Common myeloid progenitor, CD34-positive (primary cell): ENCODE measurements at regions not wholly inside any gene's neighbourhood (a gene's known extent, or its start where the extent isn't known, plus 50 kb on each side); places are given as distances from the start of the nearest gene placed in this dataset.
A peak's percentile ranks its signal among the peaks of the same experiment; 100 is the strongest.

Experiments used
- CTCF ChIA-PET: fragments of 350-600 bp; sonication (Branson Sonifier 250); formaldehyde crosslinking; loops from one replicate; lab custom pipeline; 2021; ENCODE audit warnings: antibody characterized with exemption; lab: Charles Lee
- POLR2A ChIA-PET: fragments of 350-600 bp; sonication (Branson Sonifier 250); formaldehyde crosslinking; loops from one replicate; lab custom pipeline; 2021; ENCODE audit warnings: antibody characterized with exemption; lab: Charles Lee
- DNase-seq, 3 donors: peaks; one replicate each; pipeline versions ENCODE4 v3.0.0 to v3.0.0-alpha.2; 2013
- H3K27ac ChIP-seq, 2 experiments: 1 replicate in 1 of 2; 2 replicates in 1 of 2; pipeline ENCODE4 v1.7.0; 2013; ENCODE audit warnings: inconsistent platforms in 2 of 2, low read length in 2 of 2, mild to moderate bottlenecking in 2 of 2, low read depth in 1 of 2, moderate library complexity in 1 of 2; ENCODE audit not compliant: severe bottlenecking in 2 of 2, insufficient read depth in 1 of 2, poor library complexity in 1 of 2
- H3K27me3 ChIP-seq, 5 experiments: replicated peaks in 2 of 5; 1 replicate in 3 of 5; 2 replicates in 2 of 5; pipeline versions ENCODE4 v1.6.1 to v1.7.0; 2013; ENCODE audit warnings: low read length in 4 of 5, mild to moderate bottlenecking in 2 of 5, moderate library complexity in 2 of 5, inconsistent platforms in 1 of 5; ENCODE audit not compliant: insufficient read depth in 5 of 5, control insufficient read depth in 4 of 5
- H3K36me3 ChIP-seq, 4 experiments: 1 replicate in 2 of 4; 2 replicates in 2 of 4; pipeline versions ENCODE4 v1.6.1 to v1.7.0; 2013; ENCODE audit warnings: low read length in 3 of 4, control low read depth in 1 of 4, mild to moderate bottlenecking in 1 of 4; ENCODE audit not compliant: control insufficient read depth in 4 of 4, insufficient read depth in 4 of 4
- H3K4me1 ChIP-seq, 4 experiments: 1 replicate in 3 of 4; 2 replicates in 1 of 4; pipeline versions ENCODE4 v1.6.1 to v1.7.1; 2013; ENCODE audit warnings: low read length in 3 of 4, mild to moderate bottlenecking in 3 of 4, control low read depth in 1 of 4, inconsistent platforms in 1 of 4, moderate library complexity in 1 of 4; ENCODE audit not compliant: control insufficient read depth in 4 of 4, insufficient read depth in 4 of 4; ENCODE audit errors: control extremely low read depth in 1 of 4
- H3K4me3 ChIP-seq, 7 experiments: 1 replicate in 4 of 7; 2 replicates in 3 of 7; pipeline versions ENCODE4 v1.5.1 to v1.7.0; 2013; ENCODE audit warnings: mild to moderate bottlenecking in 7 of 7, low read length in 6 of 7, moderate library complexity in 6 of 7, inconsistent platforms in 2 of 7, low read depth in 2 of 7, control low read depth in 1 of 7; ENCODE audit not compliant: insufficient read depth in 4 of 7, control insufficient read depth in 1 of 7; ENCODE audit errors: extremely low read depth in 1 of 7
- H3K9me3 ChIP-seq, 5 experiments: 1 replicate in 4 of 5; 2 replicates in 1 of 5; pipeline versions ENCODE4 v1.6.1 to v1.7.1; 2013; ENCODE audit warnings: low read length in 4 of 5, mild to moderate bottlenecking in 2 of 5, inconsistent platforms in 1 of 5, low read depth in 1 of 5, moderate library complexity in 1 of 5; ENCODE audit not compliant: control insufficient read depth in 4 of 5, insufficient read depth in 2 of 5; ENCODE audit errors: control extremely low read depth in 1 of 5
- WGBS: methylation state at CpG from one replicate; pipeline ENCODE4 v1.1.5; 2013; ENCODE audit not compliant: insufficient coverage; 5-methylcytosine and 5-hydroxymethylcytosine counted together

- ChIA-PET POLR2A (no interaction called here), CTCF (no interaction called here)
- Histone ChIP-seq H3K27me3 (no peaks in the 10 kb centered on the region), H3K4me1 (peaks cover 0 to 5% (median 1%) of the 10 kb centered on the region in 4 experiments), H3K27ac (no peak overlapping the region), H3K4me3 (no peak overlapping the region), H3K36me3 (no peaks in the 10 kb centered on the region), H3K9me3 (no peaks in the 10 kb centered on the region)
- 38% methylated on average over 3 of the region's 3 CpGs for WGBS
- peak in 2 of 3 donors; percentile 3 to 11 for DNase-seq
Measured at GRCh38 chr7:96430356-96430755, 108.5 kb upstream of the SLC25A13 start.

- POLR2A ChIA-PET, result no interaction called here
- H3K4me1 ChIP-seq, result peaks cover 0 to 5% (median 1%) of the 10 kb centered on the region in 4 experiments
- no peaks in the 10 kb centered on the region for H3K9me3 ChIP-seq
- no peaks in the 10 kb centered on the region for H3K36me3 ChIP-seq
- no peaks in the 10 kb centered on the region for H3K27me3 ChIP-seq
- H3K4me3 ChIP-seq, result no peak overlapping the region
- no peak overlapping the region for H3K27ac ChIP-seq
- no peak for DNase-seq
- WGBS, result no CpG with 5 or more reads among the region's 4 CpGs
- CTCF ChIA-PET, result interaction anchor here (0.9 to 1.4 kb wide), 2 partner anchors 12 to 20 kb away, joined by 3 to 5 read pairs; no protein-coding TSS in a partner anchor
Measured at GRCh38 chr7:96427143-96427542, 105.2 kb upstream of the SLC25A13 start.

- H3K27ac ChIP-seq, result no peak overlapping the region
- H3K36me3 ChIP-seq, result no peaks in the 10 kb centered on the region
- no peak for DNase-seq
- POLR2A ChIA-PET, result no interaction called here
- WGBS, result 100% methylated on average over 2 of the region's 2 CpGs
- peaks cover 0 to 5% (median 1%) of the 10 kb centered on the region in 4 experiments for H3K4me1 ChIP-seq
- H3K27me3 ChIP-seq, result no peaks in the 10 kb centered on the region
- CTCF ChIA-PET, result interaction anchor here (0.9 to 1.4 kb wide), 2 partner anchors 11 to 19 kb away, joined by 3 to 5 read pairs; no protein-coding TSS in a partner anchor
- no peaks in the 10 kb centered on the region for H3K9me3 ChIP-seq
- no peak overlapping the region for H3K4me3 ChIP-seq
Measured at GRCh38 chr7:96426685-96427084, 104.8 kb upstream of the SLC25A13 start.

GRCh38 chr7:96426027-96426426, 104.1 kb upstream of the SLC25A13 start:
- no peak for DNase-seq
- no peak overlapping the region for H3K4me3 ChIP-seq
- no peaks in the 10 kb centered on the region for H3K9me3 ChIP-seq
- CTCF ChIA-PET, result interaction anchor here (1.4 kb wide), 1 partner anchor 11 kb away, joined by 5 read pairs; no protein-coding TSS in a partner anchor
- WGBS, result 89% methylated on average over 2 of the region's 3 CpGs
- no peaks in the 10 kb centered on the region for H3K27me3 ChIP-seq
- POLR2A ChIA-PET, result no interaction called here
- H3K4me1 ChIP-seq, result peaks cover 0 to 5% (median 1%) of the 10 kb centered on the region in 4 experiments
- no peaks in the 10 kb centered on the region for H3K36me3 ChIP-seq
- H3K27ac ChIP-seq, result no peak overlapping the region

GRCh38 chr7:96424411-96424810, 102.5 kb upstream of the SLC25A13 start:
- POLR2A ChIA-PET, result interaction anchor here (0.6 kb wide), 1 partner anchor 227 kb away, joined by 7 read pairs; no protein-coding TSS in a partner anchor

GRCh38 chr7:96422388-96422787, 100.5 kb upstream of the SLC25A13 start:
- CTCF ChIA-PET, result no interaction called here
- DNase-seq, result no peak
- Histone ChIP-seq H3K4me3 (no peak overlapping the region), H3K9me3 (no peaks in the 10 kb centered on the region), H3K36me3 (no peaks in the 10 kb centered on the region), H3K4me1 (no peaks in the 10 kb centered on the region), H3K27me3 (peaks cover 0 to 1% (median 0%) of the 10 kb centered on the region in 5 experiments), H3K27ac (no peak overlapping the region)
- POLR2A ChIA-PET, result no interaction called here
- WGBS, result 100% methylated on average over 2 of the region's 2 CpGs

More at GRCh38 chr7:96424411-96424810, 102.5 kb upstream of the SLC25A13 start:
- no peak for DNase-seq
- H3K36me3 ChIP-seq, result no peaks in the 10 kb centered on the region
- no peak overlapping the region for H3K27ac ChIP-seq
- no peaks in the 10 kb centered on the region for H3K4me1 ChIP-seq
- CTCF ChIA-PET, result no interaction called here
- no peak overlapping the region for H3K4me3 ChIP-seq
- H3K9me3 ChIP-seq, result no peaks in the 10 kb centered on the region
- WGBS, result no CpG with 5 or more reads among the region's 1 CpG
- H3K27me3 ChIP-seq, result no peaks in the 10 kb centered on the region

- POLR2A ChIA-PET, result no interaction called here
- Histone ChIP-seq H3K27me3 (peaks cover 0 to 1% (median 0%) of the 10 kb centered on the region in 5 experiments), H3K36me3 (no peaks in the 10 kb centered on the region), H3K4me3 (no peak overlapping the region), H3K9me3 (no peaks in the 10 kb centered on the region), H3K4me1 (no peaks in the 10 kb centered on the region), H3K27ac (no peak overlapping the region)
- CTCF ChIA-PET, result no interaction called here
- DNase-seq, result no peak
- no CpG with 5 or more reads among the region's 1 CpG for WGBS
Measured at GRCh38 chr7:96418581-96418980, 96.7 kb upstream of the SLC25A13 start.
